ENCODE measurements at regions not wholly inside any gene's neighbourhood (a gene's known extent, or its start where the extent isn't known, plus 50 kb on each side); places are given as distances from the start of the nearest gene placed in this dataset.

GRCh38 chr17:27404676-27405075, 51.6 kb upstream of the KSR1 start:
- no peak overlapping the region for H3K4me3 ChIP-seq (ENCODE audit: low read depth, low read length)
- TF ChIP-seq, protein P1, sequence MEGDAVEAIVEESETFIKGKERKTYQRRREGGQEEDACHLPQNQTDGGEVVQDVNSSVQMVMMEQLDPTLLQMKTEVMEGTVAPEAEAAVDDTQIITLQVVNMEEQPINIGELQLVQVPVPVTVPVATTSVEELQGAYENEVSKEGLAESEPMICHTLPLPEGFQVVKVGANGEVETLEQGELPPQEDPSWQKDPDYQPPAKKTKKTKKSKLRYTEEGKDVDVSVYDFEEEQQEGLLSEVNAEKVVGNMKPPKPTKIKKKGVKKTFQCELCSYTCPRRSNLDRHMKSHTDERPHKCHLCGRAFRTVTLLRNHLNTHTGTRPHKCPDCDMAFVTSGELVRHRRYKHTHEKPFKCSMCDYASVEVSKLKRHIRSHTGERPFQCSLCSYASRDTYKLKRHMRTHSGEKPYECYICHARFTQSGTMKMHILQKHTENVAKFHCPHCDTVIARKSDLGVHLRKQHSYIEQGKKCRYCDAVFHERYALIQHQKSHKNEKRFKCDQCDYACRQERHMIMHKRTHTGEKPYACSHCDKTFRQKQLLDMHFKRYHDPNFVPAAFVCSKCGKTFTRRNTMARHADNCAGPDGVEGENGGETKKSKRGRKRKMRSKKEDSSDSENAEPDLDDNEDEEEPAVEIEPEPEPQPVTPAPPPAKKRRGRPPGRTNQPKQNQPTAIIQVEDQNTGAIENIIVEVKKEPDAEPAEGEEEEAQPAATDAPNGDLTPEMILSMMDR (conservative IDR thresholded peaks at IDR 0.05; ENCODE audit: low read depth, low read length), result no peak
- DNase-seq (ENCODE audit: low read depth), result no peak

Measured in choroid plexus epithelial cell (primary cell).